SK-N-SH treated with all-trans-retinoic acid at 6 μM for 48 hours (cell line): ENCODE measurements at regions not wholly inside any gene's neighbourhood (a gene's known extent, or its start where the extent isn't known, plus 50 kb on each side); places are given as distances from the start of the nearest gene placed in this dataset.
"Not testable (repeated sequence)": the region's sequence is repeated elsewhere in the genome, so short reads cannot be mapped to it uniquely, and the experiment has no call there.

Source experiments
- ATAC-seq: fragments of 200-7000 bp; cut with Tn5 transposase; 3 replicates; pipeline ENCODE4 v1.9.1; 2020; ENCODE audit warnings: mild to moderate bottlenecking, moderate library complexity
- ARNTL ChIP-seq: fragments of 450-650 bp; formaldehyde crosslinking; IDR thresholded peaks from 2 replicates; pipeline ENCODE4 v1.5.0; 2020; ENCODE audit warnings: low read depth, mild to moderate bottlenecking, moderate library complexity, borderline replicate concordance
- BACH2 ChIP-seq: fragments of 250-450 bp; sonication (Bioruptor Pico); IDR thresholded peaks from 2 replicates; pipeline ENCODE4 v1.9.0; 2021; ENCODE audit warnings: mild to moderate bottlenecking, borderline replicate concordance
- CSDC2 ChIP-seq: fragments of 250-450 bp; sonication (Bioruptor Pico); IDR thresholded peaks from 2 replicates; pipeline ENCODE4 v1.5.0; 2020; ENCODE audit warnings: mild to moderate bottlenecking, moderate library complexity
- GLIS3 ChIP-seq: fragments of 250-450 bp; sonication (Bioruptor Pico); IDR thresholded peaks from 2 replicates; pipeline ENCODE4 v1.5.0; 2020; ENCODE audit warnings: mild to moderate bottlenecking, moderate library complexity
- ISL1 ChIP-seq: fragments of 250-450 bp; sonication (Bioruptor Pico); IDR thresholded peaks from 2 replicates; pipeline ENCODE4 v2.1.2; 2022; ENCODE audit warnings: mild to moderate bottlenecking, moderate library complexity
- OSR1 ChIP-seq: fragments of 250-450 bp; sonication (Bioruptor Pico); IDR thresholded peaks from 2 replicates; pipeline ENCODE4 v1.8.0; 2022; ENCODE audit warnings: moderate library complexity, mild to moderate bottlenecking, inconsistent platforms
- RARB ChIP-seq: fragments of 250-450 bp; sonication (Bioruptor Pico); IDR thresholded peaks from 2 replicates; pipeline ENCODE4 v1.8.0; 2021; ENCODE audit warnings: mild to moderate bottlenecking, moderate library complexity
- TCF4 ChIP-seq: fragments of 250-450 bp; sonication (Bioruptor Pico); IDR thresholded peaks from 2 replicates; pipeline ENCODE4 v1.8.0; 2021; ENCODE audit warnings: mild to moderate bottlenecking, moderate library complexity, borderline replicate concordance
- TOX ChIP-seq: fragments of 250-450 bp; sonication (Bioruptor Pico); IDR thresholded peaks from 2 replicates; pipeline ENCODE4 v1.8.0; 2021; ENCODE audit warnings: mild to moderate bottlenecking, moderate library complexity, borderline replicate concordance
- ZC3H10 ChIP-seq: fragments of 250-450 bp; sonication (Bioruptor Pico); IDR thresholded peaks from 2 replicates; pipeline ENCODE4 v1.5.1; 2021; ENCODE audit warnings: mild to moderate bottlenecking, moderate library complexity
- ZFP3 ChIP-seq: fragments of 250-450 bp; sonication (Bioruptor Pico); IDR thresholded peaks from 2 replicates; pipeline ENCODE4 v1.5.0; 2020; ENCODE audit warnings: mild to moderate bottlenecking, moderate library complexity
- ZFP30 ChIP-seq: fragments of 450-650 bp; formaldehyde crosslinking; IDR thresholded peaks from 2 replicates; pipeline ENCODE4 v1.5.0; 2022; ENCODE audit warnings: mild to moderate bottlenecking, moderate library complexity
- ZNF565 ChIP-seq: fragments of 450-650 bp; formaldehyde crosslinking; conservative IDR thresholded peaks from 2 replicates; pipeline ENCODE4 v1.5.0; 2020; ENCODE audit warnings: low read depth, mild to moderate bottlenecking, moderate library complexity
- ZNF70 ChIP-seq: fragments of 450-650 bp; formaldehyde crosslinking; IDR thresholded peaks from 2 replicates; pipeline ENCODE4 v1.5.0; 2020; ENCODE audit warnings: mild to moderate bottlenecking, moderate library complexity
- ZNF8 ChIP-seq: fragments of 450-650 bp; formaldehyde crosslinking; IDR thresholded peaks from 2 replicates; pipeline ENCODE4 v1.5.0; 2020; ENCODE audit warnings: mild to moderate bottlenecking, moderate library complexity
- TF ChIP-seq, protein P1 (sequence below): fragments of 250-450 bp; sonication (Bioruptor Pico); IDR thresholded peaks from 2 replicates; pipeline ENCODE4 v1.5.0; 2020; ENCODE audit warnings: mild to moderate bottlenecking, moderate library complexity
- TF ChIP-seq, protein P2 (sequence below): fragments of 250-450 bp; sonication (Bioruptor Pico); IDR thresholded peaks from 2 replicates; pipeline ENCODE4 v1.8.0; 2020; ENCODE audit warnings: mild to moderate bottlenecking, moderate library complexity, borderline replicate concordance
- TF ChIP-seq, protein P3 (sequence below): fragments of 250-450 bp; sonication (Bioruptor Pico); IDR thresholded peaks from 2 replicates; pipeline ENCODE4 v1.5.1; 2021; ENCODE audit warnings: mild to moderate bottlenecking, moderate library complexity
- TF ChIP-seq, protein P4 (sequence below): fragments of 250-450 bp; sonication (Bioruptor Pico); IDR thresholded peaks from 2 replicates; pipeline ENCODE4 v1.5.1; 2020; ENCODE audit warnings: low read depth, mild to moderate bottlenecking, moderate library complexity

DNA sequence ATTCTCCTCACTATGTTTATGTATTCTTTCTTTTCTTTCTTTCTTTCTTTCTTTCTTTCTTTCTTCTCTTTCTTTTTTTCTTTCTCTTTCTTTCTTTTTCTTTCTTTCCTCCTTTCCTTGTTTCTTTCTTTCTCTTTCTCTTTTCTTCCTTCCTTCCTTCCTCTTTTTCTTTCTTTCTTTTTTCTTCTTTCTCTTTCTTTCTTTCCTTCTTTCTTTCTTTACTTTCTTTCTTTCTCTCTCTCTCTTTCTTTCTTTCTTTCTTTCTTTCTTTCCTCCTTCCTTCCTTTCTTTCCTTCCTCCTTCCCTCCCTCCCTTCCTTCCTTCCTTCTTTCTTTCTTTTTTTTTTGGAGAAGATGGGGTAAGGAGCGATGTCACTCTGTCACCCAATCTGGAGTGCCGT is 1405.5 kb downstream of the SLITRK5 start:
- ATAC-seq = no peak
- TF ChIP-seq ZC3H10 (CRISPR knock-in tag) = no peak
- TF ChIP-seq, protein P1, sequence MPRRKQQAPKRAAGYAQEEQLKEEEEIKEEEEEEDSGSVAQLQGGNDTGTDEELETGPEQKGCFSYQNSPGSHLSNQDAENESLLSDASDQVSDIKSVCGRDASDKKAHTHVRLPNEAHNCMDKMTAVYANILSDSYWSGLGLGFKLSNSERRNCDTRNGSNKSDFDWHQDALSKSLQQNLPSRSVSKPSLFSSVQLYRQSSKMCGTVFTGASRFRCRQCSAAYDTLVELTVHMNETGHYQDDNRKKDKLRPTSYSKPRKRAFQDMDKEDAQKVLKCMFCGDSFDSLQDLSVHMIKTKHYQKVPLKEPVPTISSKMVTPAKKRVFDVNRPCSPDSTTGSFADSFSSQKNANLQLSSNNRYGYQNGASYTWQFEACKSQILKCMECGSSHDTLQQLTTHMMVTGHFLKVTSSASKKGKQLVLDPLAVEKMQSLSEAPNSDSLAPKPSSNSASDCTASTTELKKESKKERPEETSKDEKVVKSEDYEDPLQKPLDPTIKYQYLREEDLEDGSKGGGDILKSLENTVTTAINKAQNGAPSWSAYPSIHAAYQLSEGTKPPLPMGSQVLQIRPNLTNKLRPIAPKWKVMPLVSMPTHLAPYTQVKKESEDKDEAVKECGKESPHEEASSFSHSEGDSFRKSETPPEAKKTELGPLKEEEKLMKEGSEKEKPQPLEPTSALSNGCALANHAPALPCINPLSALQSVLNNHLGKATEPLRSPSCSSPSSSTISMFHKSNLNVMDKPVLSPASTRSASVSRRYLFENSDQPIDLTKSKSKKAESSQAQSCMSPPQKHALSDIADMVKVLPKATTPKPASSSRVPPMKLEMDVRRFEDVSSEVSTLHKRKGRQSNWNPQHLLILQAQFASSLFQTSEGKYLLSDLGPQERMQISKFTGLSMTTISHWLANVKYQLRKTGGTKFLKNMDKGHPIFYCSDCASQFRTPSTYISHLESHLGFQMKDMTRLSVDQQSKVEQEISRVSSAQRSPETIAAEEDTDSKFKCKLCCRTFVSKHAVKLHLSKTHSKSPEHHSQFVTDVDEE (CRISPR knock-in tag) = no peak
- TF ChIP-seq ISL1 = no peak
- TF ChIP-seq, protein P2, sequence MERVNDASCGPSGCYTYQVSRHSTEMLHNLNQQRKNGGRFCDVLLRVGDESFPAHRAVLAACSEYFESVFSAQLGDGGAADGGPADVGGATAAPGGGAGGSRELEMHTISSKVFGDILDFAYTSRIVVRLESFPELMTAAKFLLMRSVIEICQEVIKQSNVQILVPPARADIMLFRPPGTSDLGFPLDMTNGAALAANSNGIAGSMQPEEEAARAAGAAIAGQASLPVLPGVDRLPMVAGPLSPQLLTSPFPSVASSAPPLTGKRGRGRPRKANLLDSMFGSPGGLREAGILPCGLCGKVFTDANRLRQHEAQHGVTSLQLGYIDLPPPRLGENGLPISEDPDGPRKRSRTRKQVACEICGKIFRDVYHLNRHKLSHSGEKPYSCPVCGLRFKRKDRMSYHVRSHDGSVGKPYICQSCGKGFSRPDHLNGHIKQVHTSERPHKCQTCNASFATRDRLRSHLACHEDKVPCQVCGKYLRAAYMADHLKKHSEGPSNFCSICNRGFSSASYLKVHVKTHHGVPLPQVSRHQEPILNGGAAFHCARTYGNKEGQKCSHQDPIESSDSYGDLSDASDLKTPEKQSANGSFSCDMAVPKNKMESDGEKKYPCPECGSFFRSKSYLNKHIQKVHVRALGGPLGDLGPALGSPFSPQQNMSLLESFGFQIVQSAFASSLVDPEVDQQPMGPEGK (CRISPR knock-in tag) = no peak
- no peak for TF ChIP-seq CSDC2
- TF ChIP-seq ARNTL (CRISPR knock-in tag) = no peak

DNA sequence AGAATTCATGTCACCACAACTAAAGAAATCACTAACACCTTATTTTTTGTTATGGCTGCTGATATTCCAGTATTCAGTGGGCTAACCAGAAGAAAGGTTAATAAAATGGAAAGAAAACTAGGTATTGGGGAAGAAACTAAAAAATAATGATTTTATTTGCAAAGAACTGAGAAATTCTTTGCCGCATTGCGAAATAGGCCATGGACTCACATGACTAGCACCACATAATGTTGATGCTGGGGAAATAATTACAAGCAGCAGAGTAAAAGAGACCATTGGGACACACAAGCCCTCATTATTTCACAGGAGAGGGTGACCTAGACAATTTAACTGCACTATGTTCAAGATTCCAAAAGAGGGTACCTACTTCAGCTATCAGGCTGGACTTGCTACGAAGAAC is 1411.5 kb downstream of the SLITRK5 start:
- ATAC-seq = no peak
- TF ChIP-seq ZFP3 (CRISPR knock-in tag) = no peak
- TF ChIP-seq, protein P3, sequence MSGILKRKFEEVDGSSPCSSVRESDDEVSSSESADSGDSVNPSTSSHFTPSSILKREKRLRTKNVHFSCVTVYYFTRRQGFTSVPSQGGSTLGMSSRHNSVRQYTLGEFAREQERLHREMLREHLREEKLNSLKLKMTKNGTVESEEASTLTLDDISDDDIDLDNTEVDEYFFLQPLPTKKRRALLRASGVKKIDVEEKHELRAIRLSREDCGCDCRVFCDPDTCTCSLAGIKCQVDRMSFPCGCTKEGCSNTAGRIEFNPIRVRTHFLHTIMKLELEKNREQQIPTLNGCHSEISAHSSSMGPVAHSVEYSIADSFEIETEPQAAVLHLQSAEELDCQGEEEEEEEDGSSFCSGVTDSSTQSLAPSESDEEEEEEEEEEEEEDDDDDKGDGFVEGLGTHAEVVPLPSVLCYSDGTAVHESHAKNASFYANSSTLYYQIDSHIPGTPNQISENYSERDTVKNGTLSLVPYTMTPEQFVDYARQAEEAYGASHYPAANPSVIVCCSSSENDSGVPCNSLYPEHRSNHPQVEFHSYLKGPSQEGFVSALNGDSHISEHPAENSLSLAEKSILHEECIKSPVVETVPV (CRISPR knock-in tag) = no peak

DNA sequence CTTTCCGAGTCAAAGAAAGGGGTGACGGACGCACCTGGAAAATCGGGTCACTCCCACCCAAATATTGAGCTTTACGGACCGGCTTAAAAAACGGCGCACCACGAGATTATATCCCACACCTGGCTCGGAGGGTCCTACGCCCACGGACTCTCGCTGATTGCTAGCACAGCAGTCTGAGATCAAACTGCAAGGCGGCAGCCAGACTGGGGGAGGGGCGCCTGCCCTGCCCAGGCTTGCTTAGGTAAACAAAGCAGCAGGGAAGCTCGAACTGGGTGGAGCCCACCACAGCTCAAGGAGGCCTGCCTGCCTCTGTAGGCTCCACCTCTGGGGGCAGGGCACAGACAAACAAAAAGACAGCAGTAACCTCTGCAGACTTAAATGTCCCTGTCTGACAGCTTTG is 1416.9 kb downstream of the SLITRK5 start:
- not testable (repeated sequence) for ATAC-seq

DNA sequence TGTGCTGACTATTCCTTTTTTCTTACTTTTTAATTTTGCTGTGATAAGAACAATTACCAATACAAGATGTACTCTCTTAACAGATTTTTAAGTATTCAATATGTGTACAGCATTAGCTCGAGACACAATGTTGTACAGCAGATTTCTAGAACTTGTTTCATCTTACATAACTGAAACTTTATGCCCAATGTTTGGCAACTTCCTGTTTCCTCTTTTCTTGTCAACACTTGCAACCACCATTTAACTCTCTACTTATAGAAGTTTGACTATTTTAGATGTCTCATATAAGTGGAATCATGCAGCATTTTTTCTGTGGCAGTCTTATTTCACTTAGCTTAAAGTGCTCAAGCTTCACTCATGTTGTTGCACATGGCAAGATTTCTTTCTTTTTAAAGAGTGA is 1426.8 kb downstream of the SLITRK5 start:
- no peak for ATAC-seq
- TF ChIP-seq ZNF8 (CRISPR knock-in tag) (no peak), OSR1 (CRISPR knock-in tag) (no peak), ISL1 (no peak), TCF4 (CRISPR knock-in tag) (no peak), ZFP30 (CRISPR knock-in tag) (no peak), ZNF565 (CRISPR knock-in tag) (no peak), ZFP3 (CRISPR knock-in tag) (no peak)

DNA sequence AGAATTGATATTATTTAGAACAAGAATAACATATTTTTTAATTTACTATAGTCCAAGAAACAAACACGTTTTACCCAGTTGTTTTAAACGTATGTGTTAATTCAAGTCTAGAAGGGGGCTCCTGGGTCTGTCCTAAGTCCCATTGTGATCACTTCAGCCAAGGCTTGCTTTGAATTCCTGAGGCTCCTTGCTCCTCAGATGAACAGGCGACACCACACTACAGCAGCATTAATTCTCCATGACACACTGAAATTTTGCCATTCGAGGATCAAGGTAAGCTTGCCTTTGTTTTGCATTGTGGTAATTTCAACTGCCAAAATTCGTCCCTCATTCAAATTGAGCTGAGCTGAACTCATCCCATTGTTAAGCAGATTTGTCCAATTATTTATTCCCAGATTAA is 1442.6 kb downstream of the SLITRK5 start:
- ATAC-seq = no peak
- TF ChIP-seq RARB (CRISPR knock-in tag) (no peak), ZNF565 (CRISPR knock-in tag) (no peak), GLIS3 (CRISPR knock-in tag) (no peak), ZC3H10 (CRISPR knock-in tag) (no peak), TOX (no peak), CSDC2 (no peak), OSR1 (CRISPR knock-in tag) (no peak), ARNTL (CRISPR knock-in tag) (no peak), ZNF70 (CRISPR knock-in tag) (no peak), BACH2 (CRISPR knock-in tag) (no peak), ZNF8 (CRISPR knock-in tag) (no peak), ZFP3 (CRISPR knock-in tag) (no peak)
- TF ChIP-seq, protein P4, sequence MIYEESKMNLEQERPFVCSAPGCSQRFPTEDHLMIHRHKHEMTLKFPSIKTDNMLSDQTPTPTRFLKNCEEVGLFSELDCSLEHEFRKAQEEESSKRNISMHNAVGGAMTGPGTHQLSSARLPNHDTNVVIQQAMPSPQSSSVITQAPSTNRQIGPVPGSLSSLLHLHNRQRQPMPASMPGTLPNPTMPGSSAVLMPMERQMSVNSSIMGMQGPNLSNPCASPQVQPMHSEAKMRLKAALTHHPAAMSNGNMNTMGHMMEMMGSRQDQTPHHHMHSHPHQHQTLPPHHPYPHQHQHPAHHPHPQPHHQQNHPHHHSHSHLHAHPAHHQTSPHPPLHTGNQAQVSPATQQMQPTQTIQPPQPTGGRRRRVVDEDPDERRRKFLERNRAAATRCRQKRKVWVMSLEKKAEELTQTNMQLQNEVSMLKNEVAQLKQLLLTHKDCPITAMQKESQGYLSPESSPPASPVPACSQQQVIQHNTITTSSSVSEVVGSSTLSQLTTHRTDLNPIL = no peak
- TF ChIP-seq, protein P1 (CRISPR knock-in tag) = no peak
- TF ChIP-seq, protein P2 (CRISPR knock-in tag) = no peak
